ENCODE measurements at regions not wholly inside any gene's neighbourhood (a gene's known extent, or its start where the extent isn't known, plus 50 kb on each side); places are given as distances from the start of the nearest gene placed in this dataset.
"Not testable (repeated sequence)": the region's sequence is repeated elsewhere in the genome, so short reads cannot be mapped to it uniquely, and the experiment has no call there.

DNA sequence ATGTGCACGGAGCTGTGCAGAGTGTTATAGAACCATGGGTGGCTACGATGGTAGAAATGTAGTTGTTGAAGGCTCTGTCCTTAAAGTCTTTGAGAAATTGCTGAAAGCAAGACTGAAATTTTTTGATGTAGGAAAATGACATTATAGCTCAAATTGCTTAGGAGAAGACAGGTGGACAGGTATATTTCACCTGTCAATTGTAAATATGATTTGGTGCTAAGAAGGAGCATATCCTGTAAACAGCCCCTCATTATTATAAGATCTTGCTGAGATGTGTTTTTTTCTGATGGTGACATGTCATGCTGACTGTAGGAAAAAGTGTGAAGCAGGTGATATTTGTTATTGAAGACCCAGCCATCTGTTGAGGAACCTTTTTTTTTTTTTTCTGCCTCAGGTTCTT, 377.9 kb downstream of the PSAT1 start:
- no peak for DNase-seq (ENCODE audit: low spot score)

DNA sequence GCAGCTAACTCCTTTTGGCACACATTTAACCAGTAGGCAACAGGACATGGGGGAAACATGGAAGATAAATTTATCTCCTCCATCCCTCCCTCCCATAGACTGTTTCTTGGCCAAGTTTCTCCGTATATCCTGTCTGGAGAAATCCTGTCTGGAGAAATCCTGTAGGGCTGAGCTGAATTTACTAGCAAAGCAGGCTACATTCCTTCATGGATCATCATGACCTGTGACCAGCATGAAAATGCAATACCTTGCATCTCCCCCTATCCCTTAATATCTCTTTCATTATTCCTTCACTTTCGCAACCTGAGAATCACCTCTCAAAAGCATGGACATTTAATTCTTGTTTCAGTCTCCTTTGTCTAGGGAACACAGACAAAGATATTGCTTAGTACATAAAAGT, 379.1 kb downstream of the PSAT1 start:
- no peak for DNase-seq (ENCODE audit: low spot score)

DNA sequence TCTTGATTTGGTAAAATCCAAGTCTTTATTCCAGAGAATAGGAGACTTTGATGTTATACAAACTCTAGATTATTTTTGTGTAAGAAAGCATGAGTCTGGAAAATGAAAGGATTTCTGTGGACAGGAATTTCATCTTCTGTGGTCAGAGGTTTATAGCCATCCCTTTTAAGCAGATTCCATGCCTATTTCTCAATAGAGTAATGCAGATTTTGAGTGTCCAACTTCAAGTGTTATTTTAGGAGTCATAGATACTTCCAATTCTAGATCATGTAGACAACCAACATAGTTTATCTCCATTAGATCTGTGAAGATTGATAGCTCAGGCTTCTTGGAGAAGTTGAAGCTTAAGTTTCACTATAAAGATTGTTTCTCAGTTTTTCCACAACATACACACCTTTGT, 379.7 kb downstream of the PSAT1 start:
- DNase-seq (ENCODE audit: low spot score), result no peak

DNA sequence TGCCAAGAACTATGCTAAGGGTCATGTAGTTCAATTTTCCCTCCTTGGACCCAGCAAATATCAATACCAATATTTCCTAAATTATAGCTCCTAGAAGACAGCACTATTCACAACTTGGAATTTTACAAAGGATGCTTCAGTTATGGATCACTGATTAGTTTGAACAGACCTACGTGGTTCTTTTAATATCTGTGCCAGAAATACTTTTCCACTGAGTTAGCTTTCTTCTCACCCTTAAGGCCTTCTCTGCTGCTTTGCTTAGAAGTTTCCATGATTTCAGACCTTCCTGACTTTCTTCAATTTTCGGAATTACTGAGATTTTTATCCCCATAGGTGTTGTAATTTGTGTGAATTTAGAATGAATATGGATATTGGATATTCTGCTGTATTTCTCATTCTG, 380.4 kb downstream of the PSAT1 start:
- no peak for DNase-seq (ENCODE audit: low spot score)

DNA sequence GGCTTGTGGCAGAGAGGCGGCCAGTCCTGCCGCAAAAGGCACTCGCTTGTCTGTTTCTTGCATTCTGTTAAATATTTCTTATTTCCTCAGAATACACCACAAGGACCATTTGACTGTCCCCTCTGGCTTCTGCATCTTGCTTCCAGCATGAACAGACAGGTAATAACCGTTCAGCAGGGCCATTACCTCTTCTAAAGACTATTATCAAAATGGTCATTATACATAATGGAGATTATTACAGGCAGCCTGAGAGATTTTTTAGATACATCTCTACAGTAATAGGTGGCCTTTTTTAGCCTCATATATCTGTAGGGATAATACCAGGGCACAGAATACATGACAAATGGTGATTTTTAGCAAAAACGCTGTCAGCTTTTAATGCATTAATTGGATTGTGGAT, 382.0 kb downstream of the PSAT1 start:
- no peak for DNase-seq (ENCODE audit: low spot score)

DNA sequence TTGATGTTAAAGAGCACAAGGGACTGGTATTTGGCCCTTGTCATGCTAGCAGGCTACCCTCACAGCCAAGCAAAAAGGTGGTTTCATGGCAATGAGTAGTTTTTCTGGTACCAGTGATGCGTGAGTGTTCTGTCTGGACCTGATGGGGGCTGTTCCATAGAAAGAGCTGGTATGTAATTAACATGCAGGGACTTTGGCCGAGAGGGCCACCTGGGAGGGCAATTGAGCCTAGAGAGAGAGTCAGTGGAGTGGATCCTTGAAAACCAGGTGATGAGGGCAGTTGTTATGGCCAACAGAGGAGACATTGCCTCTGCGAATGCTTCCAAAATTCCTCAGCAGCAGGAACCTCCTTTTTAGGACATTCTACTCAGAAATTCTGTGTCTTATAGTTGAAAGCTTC, 383.3 kb downstream of the PSAT1 start:
- DNase-seq (ENCODE audit: low spot score), result no peak

DNA sequence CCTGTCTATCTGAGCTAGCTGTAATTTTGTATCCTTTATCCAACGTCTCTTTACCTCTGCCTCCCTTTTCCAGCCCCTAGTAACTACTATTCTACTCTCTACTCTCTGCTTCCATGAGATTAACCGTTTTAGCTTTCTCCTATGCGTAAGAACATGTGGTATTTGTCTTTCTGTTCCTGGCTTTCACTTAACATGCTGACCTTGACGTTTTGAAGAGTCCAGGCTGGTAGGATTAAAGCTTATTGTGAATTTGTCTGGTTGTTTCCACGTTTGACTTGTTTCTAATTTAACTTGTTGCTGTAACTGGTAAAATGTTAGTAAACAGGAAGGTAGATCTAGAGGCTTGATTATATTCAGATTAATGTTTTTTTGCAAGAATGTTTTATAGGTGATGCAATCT, 385.3 kb downstream of the PSAT1 start:
- no peak for DNase-seq (ENCODE audit: low spot score)

DNA sequence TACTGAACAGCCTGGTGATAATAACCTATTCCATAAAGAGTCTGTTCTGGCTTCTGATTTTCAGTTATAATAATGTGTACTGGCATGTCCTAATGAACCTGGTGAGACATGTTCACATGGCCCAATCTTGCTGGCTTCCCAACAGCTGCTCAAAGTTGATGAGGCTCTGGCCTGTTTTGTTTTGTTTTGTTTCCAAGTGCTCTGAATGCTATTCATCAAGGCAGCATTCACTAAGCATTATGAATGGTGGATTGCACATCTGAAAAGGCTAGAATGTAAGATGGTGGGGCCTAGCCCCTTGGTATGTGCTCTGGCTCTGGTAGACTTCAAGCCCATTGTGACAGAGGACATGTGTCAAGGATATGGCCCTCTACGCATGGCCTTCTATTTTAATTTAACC, 388.5 kb downstream of the PSAT1 start:
- no peak for DNase-seq (ENCODE audit: low spot score)

DNA sequence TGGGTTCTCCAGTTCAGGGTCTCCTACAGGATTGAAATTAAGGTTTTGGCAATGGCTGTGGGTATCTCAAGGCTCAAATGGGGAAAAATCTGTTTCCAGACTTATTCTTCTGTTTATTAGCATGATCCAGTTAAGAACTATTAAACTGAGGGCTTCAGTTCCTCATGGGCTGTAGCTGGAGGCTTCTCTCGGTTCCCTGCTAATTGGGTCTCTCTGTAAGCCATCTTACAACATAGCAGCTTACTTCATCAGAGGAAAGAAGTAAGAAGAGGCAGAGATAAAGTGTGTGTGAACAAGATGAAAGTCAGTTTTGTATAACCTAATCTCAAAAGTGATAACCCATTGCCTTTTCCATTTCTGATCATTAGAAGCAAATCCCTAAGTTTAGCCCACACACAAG, 391.9 kb downstream of the PSAT1 start:
- no peak for DNase-seq (ENCODE audit: low spot score)

DNA sequence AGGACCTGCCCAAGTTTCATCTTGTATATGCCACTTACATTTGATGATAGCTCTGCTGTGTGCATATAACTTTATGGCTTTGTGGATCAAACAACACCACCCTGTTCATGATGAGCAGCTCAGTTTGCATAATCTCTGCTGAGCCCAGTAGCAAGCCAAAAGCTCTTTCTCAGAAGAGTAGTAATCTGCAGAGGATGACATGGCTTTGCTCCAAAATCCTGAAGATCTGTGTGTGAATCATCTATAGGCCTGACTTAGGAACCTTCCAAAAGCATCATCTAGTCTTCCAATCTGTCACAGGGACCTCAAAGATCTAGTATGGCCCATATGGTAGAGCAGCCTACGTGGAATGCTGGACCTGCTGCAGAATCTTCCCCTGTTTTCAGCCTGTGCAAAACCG, 394.6 kb downstream of the PSAT1 start:
- DNase-seq (ENCODE audit: low spot score), result no peak

DNA sequence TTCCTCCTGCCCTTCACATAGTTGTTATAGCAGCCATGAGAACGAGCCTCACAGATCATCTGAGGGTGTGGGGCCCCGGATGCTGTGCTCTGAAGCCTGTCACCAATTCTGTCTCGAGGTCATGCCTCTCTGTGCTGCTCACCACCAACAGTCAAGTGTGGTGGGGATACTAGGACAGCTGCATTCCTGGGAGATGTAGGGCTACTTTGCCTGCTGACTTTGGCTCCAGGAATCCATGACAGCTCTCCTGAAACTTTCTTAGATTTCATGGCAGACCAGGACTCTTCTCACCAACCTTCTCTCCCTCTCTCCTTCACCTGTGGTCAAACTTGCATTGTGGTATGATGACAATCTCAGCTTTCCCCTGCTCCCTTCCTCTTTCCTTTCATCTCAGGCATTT, 395.9 kb downstream of the PSAT1 start:
- no peak for DNase-seq (ENCODE audit: low spot score)

DNA sequence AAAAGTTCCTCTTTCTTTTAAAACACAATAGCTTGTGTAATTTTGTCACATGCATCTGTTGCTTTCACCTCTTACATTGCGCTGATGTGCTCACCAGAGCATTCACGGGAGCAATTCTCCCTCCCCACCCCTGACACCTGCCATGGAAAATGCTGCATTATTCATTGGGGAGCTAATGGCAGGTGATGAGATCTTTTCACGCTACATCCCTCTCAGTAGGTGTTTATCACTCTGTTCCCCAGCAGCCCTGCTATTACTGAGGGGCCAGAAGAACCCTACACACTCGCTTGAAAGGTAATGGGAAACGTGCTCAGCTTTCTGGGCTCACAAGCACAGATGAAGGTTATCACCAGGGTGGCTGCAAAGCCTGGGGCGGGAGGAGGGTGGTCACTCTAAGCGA, 398.0 kb downstream of the PSAT1 start:
- no peak for DNase-seq (ENCODE audit: low spot score)

DNA sequence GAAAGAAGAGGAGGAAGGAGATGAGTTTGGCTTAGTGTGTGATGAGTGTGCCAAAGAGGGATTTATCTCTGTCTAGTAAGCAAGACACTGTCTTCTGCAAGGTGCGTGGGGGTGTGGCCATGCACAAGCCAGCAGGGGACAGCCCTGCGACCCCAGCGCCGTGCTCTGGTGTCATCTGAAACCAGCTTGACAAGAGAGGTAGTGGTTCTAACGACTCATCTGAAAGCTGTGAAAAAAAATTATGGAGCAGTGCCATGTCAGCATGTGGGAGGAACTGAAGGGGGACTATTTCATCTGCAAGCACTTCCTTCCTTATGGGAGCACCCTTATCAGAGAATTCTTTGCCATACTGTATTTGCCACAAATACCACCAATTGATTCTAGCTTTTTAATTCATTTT, 398.6 kb downstream of the PSAT1 start:
- no peak for DNase-seq (ENCODE audit: low spot score)

DNA sequence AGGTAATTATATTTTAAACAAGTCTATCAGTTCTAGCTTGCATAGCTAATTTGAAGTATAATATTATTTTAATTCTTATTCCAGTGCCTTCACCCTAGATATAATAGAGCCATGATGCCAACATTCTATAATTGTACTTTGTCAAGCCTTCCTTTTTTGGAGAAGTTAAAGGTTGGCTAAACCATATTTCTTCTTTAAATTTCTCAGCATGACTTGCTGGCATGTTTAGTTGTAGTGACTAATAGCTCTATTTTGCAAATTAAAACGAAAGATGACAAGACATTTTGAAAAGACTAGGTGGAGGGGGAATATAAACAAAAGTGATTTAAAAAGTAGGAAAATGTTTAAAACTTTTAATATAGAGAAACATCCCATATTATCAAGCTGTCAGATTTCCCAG, 400.7 kb downstream of the PSAT1 start:
- DNase-seq (ENCODE audit: low spot score), result no peak

DNA sequence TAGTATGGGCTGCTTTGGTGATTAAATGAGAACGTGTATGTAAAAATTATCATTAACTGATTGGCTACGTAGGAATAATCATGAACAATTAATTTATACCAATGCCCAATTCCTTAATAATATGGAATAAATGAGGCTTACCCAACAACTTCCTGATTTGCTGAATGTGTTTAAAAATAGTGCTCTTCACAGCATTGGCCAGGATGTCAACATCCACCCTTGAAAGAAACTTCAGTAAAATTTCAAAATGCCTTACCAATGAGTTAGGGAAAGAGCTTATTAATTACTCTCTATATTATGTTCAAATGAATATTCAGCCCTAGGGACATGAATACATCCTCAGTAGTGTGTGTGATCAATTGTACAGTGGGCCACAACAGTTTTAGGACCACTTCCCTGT, 401.4 kb downstream of the PSAT1 start:
- DNase-seq (ENCODE audit: low spot score), result no peak

DNA sequence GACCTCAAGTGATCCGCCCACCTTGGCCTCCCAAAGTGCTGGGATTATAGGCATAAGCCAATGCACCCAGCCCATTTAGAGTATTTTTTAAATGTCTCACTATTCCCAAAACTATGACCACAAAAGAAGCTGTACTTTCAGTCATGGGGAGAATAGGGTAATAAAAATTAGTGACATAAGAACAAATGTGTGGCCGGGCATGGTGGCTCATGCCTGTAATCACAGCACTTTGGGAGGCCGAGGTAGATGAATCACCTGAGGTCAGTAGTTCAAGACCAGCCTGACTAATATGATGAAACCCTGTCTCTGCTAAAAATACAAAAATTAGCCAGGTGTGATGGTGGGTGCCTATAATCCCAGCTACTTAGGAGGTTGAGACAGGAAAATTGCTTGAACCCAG, 402.3 kb downstream of the PSAT1 start:
- not testable (repeated sequence) for DNase-seq (ENCODE audit: low spot score)

DNA sequence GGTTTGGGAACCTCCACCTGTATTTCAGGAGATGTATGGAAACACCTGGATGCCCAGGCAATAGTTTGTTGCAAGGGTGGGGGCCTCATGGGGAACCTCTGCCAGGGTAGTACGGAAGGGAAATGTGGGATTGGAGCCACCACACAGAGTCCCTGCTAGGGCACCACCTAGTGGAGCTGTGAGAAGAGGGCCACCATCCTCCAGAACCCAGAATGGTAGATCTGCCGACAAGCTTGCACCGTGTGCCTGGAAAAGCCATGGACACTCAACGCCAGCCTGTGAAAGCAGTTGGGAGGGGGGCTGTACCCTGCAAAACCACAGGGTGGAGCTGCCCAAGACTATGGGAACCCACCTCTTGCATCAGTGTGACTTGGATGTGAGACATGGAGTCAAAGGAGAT, 407.2 kb downstream of the PSAT1 start:
- DNase-seq (ENCODE audit: low spot score), result not testable (repeated sequence)

DNA sequence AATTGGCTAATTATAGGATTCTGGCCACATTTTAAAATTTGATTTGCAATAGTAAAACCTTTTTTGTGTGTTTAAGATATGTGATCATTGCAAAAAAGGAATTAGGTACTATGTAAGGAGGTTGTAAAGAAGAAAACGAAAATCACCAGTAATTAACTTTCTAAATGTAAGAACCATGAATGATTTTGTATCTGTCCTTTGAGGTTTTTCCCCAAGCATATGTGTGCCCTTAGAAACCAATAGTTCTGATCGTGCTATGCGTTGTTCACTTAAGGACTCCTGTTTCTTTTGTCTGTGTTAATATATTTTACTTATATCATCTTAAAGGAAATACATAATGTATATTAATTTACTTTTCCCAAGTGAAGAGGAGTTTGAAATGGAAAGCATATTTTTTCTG, 410.2 kb downstream of the PSAT1 start:
- DNase-seq (ENCODE audit: low spot score), result no peak

DNA sequence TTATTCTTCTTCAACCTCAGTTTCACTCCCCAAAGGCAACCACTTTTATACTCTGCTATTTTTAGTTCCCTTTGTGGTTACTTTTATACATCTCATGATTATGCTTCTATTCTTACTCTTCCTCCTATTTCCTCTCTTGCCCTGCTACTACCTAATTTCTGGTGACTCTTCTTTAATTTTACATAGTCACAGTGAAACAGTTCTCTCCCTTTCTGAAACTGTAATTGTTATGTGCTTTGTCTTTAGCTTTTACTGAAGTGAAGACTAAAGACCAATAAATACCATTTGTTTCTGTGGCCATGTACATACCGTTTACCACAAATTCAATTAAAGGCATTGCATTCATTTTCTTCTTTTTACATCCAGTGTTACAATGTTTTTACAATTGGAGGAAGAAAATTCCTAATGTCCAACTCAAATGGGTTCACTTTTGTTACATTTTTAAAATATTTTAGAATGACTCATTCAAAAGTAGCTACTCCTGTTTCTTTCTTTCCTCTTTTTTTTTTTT, 410.6 kb downstream of the PSAT1 start:
- DNase-seq (ENCODE audit: low spot score), result no peak

DNA sequence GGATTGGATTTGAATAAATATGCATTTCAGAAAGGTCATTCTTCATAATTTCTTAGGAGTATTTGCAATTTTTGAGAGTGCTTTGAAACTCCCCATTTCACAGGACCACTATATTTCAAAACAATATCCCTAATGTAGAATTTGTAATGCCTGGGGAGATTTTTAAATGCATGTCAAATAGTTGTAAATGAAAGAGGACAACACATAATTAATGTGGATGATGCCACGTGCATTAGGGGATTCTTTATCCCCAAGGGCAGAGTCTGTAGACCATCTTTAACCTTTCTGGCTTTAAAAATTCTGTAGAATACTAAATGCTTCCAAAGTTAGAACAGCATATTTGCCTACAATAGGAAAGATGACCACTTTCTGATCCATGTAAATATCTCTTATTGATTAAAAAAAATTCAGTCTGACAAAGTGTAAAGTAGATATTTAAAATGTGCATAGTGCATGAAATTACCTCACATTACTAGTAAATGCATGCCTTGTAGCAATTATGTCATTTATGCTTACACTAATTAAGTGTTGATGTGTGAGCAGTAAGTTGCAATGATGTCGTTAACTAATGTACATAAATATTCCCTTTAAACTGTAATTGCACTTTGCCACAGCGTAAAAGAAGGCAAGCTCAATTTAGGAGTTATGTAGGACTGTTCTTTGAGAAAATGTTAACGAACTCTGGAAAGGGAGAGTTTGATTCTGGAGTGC, 416.1 kb downstream of the PSAT1 start:
- no peak for DNase-seq (ENCODE audit: low spot score)

DNA sequence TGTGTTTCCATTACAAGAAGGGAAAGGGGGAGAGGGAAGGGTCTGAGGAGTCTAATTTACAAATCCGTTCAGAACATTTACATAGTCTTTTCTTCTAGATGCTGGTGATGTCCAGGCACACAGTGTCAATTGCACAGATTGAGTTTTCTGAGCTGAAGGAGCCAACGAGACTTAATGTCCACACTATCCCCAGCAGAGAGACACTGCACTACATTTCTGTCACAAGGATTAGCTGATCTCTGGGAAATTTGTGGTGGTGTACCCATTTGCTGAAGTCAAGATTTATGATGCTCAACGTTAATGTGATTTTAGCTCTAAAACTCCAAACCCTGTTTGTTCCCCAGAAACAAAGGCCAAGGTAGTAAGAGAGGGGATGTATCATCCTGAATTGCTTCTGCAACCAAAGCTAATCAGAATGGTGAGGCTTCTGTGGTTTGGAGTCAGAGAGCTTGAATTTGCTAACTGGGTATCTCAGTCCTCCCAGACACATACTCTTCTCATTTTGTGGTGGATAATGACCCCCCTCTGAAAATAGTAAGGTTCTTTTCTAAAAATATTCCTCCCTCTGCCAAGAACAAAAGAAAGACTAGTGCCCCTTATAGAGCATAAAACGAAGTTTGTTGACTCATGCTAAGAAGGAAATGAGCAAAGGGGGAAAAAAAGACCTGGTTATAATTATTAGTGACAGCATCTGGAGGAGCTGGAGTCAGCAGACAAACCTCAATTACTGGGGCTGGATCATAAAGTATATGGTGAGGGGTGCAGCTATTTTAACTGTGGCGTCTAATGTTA, 416.9 kb downstream of the PSAT1 start:
- no peak for DNase-seq (ENCODE audit: low spot score)

DNA sequence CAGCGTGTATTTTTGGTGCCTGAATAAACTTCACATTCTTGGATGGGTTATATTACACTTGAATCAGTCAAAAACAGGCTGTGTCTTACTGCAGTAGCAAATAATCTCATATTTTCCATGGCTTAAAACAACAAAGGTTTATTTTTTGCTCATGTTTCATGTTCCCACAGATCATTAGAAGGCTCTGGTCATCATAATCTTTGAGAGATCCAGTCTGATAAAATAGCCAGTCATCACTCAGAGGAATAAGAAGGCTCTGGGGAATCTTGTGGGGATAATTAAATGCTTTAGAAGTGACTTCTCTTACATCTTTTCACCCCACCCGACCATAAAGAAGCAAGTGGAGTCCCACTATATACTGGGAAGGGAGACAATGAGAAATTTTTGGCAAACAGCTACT, 417.7 kb downstream of the PSAT1 start:
- no peak for DNase-seq (ENCODE audit: low spot score)

DNA sequence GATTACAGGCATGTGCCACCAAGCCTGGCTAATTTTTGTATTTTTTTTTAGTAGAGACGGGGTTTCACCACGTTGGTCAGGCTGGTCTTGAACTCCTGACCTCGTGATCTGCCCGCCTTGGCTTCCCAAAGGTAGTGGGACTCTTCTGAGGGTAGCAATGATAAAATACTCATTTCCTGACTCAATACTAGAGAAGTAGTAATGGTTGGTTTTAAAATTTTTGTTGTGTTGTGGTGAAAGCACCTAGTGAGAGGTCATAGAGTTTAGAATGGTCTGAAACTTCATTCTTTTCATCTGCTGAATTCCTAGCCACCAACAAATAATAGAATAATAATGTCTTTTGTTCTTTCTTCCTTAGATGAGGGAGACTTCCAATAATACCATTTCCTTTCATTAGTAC, 422.1 kb downstream of the PSAT1 start:
- DNase-seq (ENCODE audit: low spot score), result not testable (repeated sequence)

DNA sequence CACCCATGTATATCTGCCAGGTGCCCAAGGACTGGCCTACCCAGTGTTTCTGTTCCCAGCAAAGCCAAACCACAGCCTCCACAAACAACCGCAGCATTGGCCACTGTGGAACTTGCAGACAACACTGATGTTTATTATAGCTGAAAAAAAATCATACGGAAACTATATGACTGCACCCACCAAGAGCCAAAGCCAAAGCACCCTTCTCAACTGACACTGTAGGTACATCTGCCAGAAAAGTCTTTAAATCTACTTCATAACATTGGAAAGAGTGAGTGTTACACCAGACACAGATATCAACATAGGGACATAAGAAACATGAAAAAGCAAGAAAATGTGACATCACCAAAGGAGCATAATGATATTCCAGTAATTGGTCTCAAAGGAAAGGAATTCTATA, 428.0 kb downstream of the PSAT1 start:
- no peak for DNase-seq (ENCODE audit: low spot score)

Data from ecto neural progenitor cell (in vitro differentiated cells).